LoVo (cell line): ENCODE measurements at regions not wholly inside any gene's neighbourhood (a gene's known extent, or its start where the extent isn't known, plus 50 kb on each side); places are given as distances from the start of the nearest gene placed in this dataset.

Experiments used
- DNase-seq: peaks from one replicate; pipeline ENCODE4 v3.0.0-alpha.2; 2016; ENCODE audit warnings: low spot score

GRCh38 chr4:181259081-181259709 lies 984.0 kb upstream of the TENM3 start:
- DNase-seq: no peak

- no peak for DNase-seq
Observed at GRCh38 chr4:181261279-181261678, 981.9 kb upstream of the TENM3 start.

GRCh38 chr4:181264893-181265292 lies 978.3 kb upstream of the TENM3 start:
- DNase-seq: no peak

GRCh38 chr4:181265370-181265769 lies 977.8 kb upstream of the TENM3 start:
- DNase-seq: no peak

GRCh38 chr4:181271116-181271640 lies 972.0 kb upstream of the TENM3 start:
- no peak for DNase-seq

- no peak for DNase-seq
Observed at GRCh38 chr4:181272422-181272821, 970.8 kb upstream of the TENM3 start.

GRCh38 chr4:181278941-181279340 lies 964.3 kb upstream of the TENM3 start:
- DNase-seq: no peak

GRCh38 chr4:181281451-181281850 lies 961.8 kb upstream of the TENM3 start:
- DNase-seq: no peak

- DNase-seq: no peak
Observed at GRCh38 chr4:181289198-181289597, 954.0 kb upstream of the TENM3 start.

- no peak for DNase-seq
Observed at GRCh38 chr4:181291615-181292014, 951.6 kb upstream of the TENM3 start.

- DNase-seq: no peak
Observed at GRCh38 chr4:181293014-181293413, 950.2 kb upstream of the TENM3 start.

GRCh38 chr4:181293541-181293940 lies 949.7 kb upstream of the TENM3 start:
- DNase-seq: no peak

- DNase-seq: no peak
Observed at GRCh38 chr4:181294421-181294820, 948.8 kb upstream of the TENM3 start.

GRCh38 chr4:181301735-181302710 lies 941.2 kb upstream of the TENM3 start:
- DNase-seq: peak; percentile 40

GRCh38 chr4:181307824-181308223 lies 935.4 kb upstream of the TENM3 start:
- no peak for DNase-seq

- no peak for DNase-seq
Observed at GRCh38 chr4:181308476-181309312, 934.5 kb upstream of the TENM3 start.

GRCh38 chr4:181312066-181312465 lies 931.1 kb upstream of the TENM3 start:
- no peak for DNase-seq

- DNase-seq: no peak
Observed at GRCh38 chr4:181319629-181320028, 923.6 kb upstream of the TENM3 start.

GRCh38 chr4:181323061-181323460 lies 920.1 kb upstream of the TENM3 start:
- DNase-seq: no peak

- DNase-seq: no peak
Observed at GRCh38 chr4:181330654-181331201, 912.5 kb upstream of the TENM3 start.

- no peak for DNase-seq
Observed at GRCh38 chr4:181331214-181331613, 912.0 kb upstream of the TENM3 start.

- DNase-seq: no peak
Observed at GRCh38 chr4:181345931-181346330, 897.3 kb upstream of the TENM3 start.
